ENCODE measurements at regions not wholly inside any gene's neighbourhood (a gene's known extent, or its start where the extent isn't known, plus 50 kb on each side); places are given as distances from the start of the nearest gene placed in this dataset.

GRCh38 chr2:109060496-109060895, 68.5 kb upstream of the SH3RF3 start:
- TF ChIP-seq JUN (IDR thresholded peaks at IDR 0.05) (no peak), POLR2A (IDR thresholded peaks at IDR 0.05; ENCODE audit: low read length) (no peak), CTCF (IDR thresholded peaks at IDR 0.05) (no peak), HDAC2 (IDR thresholded peaks at IDR 0.05) (no peak)

Data from A549 (cell line).